Ovary (tissue), 3 donors: ENCODE measurements at regions not wholly inside any gene's neighbourhood (a gene's known extent, or its start where the extent isn't known, plus 50 kb on each side); places are given as distances from the start of the nearest gene placed in this dataset.

ENCODE experiments used
- EP300 ChIP-seq: sonication (generic); formaldehyde crosslinking; IDR thresholded peaks from one replicate; pipeline ENCODE4 v1.6.1; 2017; ENCODE audit warnings: antibody characterized with exemption
- POLR2A ChIP-seq: fragments of 450-650 bp; IDR thresholded peaks from one replicate; pipeline ENCODE4 v1.6.1; 2017; ENCODE audit warnings: antibody characterized with exemption, mild to moderate bottlenecking, moderate library complexity
- TF ChIP-seq, protein P1 (sequence below), 3 donors: fragments of 450-650 bp in 2 of 3; fragments of 200-600 bp in 1 of 3; IDR thresholded peaks; one replicate each; pipeline versions ENCODE4 v1.5.1 to v1.8.0; 2016 to 2022; ENCODE audit warnings: antibody characterized with exemption in 3 of 3, mild to moderate bottlenecking in 1 of 3
- donor health status: DM: no; HTN: no; CAD: no.

DNA sequence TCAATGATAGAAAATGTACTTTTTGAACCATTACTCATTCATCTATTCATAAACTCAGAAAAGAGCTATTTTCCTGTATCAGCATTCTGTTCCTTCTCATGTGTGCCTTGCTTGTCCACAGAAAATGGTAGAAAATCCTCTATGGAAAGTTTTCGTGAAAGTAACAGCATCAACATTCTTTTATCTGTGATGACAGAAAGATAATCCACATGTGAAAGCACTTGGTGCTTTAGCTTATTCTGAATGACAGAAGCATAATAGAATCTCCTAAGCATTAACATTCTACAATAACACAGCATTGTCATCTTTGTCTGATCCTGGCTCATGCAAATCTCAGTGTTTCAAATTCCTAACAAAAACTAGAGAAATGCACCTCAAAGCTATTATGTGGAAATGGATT lies 431.9 kb downstream of the ADAMTS20 start:
- TF ChIP-seq, protein P1, sequence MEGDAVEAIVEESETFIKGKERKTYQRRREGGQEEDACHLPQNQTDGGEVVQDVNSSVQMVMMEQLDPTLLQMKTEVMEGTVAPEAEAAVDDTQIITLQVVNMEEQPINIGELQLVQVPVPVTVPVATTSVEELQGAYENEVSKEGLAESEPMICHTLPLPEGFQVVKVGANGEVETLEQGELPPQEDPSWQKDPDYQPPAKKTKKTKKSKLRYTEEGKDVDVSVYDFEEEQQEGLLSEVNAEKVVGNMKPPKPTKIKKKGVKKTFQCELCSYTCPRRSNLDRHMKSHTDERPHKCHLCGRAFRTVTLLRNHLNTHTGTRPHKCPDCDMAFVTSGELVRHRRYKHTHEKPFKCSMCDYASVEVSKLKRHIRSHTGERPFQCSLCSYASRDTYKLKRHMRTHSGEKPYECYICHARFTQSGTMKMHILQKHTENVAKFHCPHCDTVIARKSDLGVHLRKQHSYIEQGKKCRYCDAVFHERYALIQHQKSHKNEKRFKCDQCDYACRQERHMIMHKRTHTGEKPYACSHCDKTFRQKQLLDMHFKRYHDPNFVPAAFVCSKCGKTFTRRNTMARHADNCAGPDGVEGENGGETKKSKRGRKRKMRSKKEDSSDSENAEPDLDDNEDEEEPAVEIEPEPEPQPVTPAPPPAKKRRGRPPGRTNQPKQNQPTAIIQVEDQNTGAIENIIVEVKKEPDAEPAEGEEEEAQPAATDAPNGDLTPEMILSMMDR (IDR thresholded peaks at IDR 0.05): no peak
- TF ChIP-seq POLR2A: no peak
- no peak for TF ChIP-seq EP300
